ENCODE measurements at regions not wholly inside any gene's neighbourhood (a gene's known extent, or its start where the extent isn't known, plus 50 kb on each side); places are given as distances from the start of the nearest gene placed in this dataset.
"Not testable (repeated sequence)": the region's sequence is repeated elsewhere in the genome, so short reads cannot be mapped to it uniquely, and the experiment has no call there.

GRCh38 chr15:62325597-62325996 lies 160.5 kb upstream of the C2CD4B start:
- no peak for DNase-seq

DNA sequence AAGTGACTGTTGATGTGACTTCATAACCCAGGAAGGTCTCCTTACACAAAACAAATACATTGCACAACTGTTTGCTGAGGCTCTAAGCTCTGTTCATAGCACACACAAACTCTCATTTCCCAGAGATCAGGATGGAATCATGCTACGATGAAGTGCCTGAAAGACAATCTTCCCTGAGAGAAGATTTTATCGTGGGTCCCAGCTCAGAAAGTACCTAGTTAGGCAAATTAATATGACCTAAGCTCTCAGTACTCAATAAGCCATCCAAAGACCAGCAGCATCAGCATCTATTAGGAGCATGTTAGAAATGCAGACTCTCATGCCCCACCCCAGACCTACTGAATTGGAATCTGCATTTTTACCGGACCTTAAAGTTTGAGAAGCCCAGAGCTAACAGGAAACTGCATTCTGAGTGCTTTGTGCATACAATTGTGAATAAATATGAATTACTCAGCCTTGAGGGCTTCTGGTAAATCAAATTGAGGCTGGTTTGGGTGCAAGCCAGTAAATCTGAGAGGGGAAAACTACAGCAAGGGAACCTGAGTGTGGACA lies 161.5 kb upstream of the C2CD4B start:
- no peak for DNase-seq

DNA sequence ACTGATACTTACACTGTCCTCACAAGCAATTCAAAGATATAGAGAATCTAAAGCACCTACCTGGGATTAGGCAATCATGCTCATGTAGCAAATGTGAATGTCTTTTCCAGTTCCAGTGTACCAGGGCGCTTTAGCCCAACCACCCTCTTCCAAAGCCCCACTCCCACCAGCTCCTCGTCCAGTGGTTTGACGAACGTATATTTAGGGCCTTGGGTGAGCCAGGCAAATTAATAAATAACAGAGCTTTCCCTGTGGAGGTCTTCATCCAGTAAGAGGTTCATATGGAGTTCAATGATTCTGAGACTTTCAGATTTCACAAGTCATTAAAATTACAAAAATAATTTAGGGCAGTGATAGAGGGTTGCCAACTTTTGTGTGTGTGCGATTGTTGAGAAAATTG lies 162.3 kb upstream of the C2CD4B start:
- DNase-seq, result no peak

DNA sequence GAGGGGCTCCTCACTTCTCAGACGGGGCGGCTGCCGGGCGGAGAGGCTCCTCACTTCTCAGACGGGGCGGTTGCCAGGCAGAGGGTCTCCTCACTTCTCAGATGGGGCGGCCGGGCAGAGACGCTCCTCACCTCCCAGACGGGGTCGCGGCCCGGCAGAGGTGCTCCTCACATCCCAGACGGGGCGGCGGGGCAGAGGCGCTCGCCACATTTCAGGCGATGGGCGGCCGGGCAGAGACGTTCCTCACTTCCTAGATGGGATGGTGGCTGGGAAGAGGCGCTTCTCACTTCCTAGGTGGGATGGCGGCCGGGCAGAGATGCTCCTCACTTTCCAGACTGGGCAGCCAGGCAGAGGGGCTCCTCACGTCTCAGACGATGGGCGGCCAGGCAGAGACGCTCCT lies 167.4 kb upstream of the C2CD4B start:
- DNase-seq, result not testable (repeated sequence)

GRCh38 chr15:62334536-62334935 lies 169.5 kb upstream of the C2CD4B start:
- no peak for DNase-seq

DNA sequence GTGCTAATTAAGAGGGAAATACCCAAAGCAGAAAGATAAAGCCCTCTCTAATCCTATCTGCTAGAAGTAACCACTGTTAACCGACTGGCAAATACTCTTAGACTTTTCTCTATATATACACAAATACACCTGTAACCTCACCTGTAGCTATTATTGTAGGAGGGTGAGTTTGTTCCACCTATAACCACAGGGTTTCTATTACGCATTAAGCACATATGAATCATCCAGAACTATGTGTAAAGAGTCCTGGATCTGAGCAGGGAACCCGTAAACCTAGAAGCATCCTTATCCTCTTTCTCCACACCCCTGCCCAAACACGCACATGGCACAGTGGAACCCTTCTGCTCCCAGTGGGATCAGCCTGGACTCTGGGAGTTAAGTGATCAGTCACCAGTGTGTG lies 172.8 kb upstream of the C2CD4B start:
- DNase-seq, result no peak

- no peak for DNase-seq
These were observed 173.4 kb upstream of the C2CD4B start for GRCh38 chr15:62338497-62338896.

DNA sequence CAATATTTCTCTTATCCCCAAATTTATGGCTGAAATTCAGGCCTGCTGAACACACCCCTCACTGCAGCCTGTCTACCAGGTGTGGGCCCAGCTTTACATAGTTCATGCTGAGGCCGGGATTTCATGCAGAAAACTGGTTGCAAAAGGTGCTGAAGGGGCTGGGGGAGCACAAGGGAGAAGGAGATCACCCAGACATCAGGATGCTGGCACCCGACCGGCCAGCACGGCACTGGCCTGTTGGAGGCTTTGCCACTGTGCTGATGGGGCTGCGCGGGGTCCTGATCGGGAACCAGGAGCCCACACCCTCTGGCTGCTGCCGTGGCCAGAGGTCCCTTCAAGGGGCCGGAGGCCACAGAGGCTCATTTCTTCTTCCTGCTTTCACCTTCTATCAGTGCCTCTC lies 177.9 kb upstream of the C2CD4B start:
- DNase-seq, result no peak

GRCh38 chr15:62343397-62343796 lies 178.3 kb upstream of the C2CD4B start:
- DNase-seq, result no peak

- peak; percentile 68 for DNase-seq
These were observed 179.9 kb upstream of the C2CD4B start for GRCh38 chr15:62344806-62345539.

DNA sequence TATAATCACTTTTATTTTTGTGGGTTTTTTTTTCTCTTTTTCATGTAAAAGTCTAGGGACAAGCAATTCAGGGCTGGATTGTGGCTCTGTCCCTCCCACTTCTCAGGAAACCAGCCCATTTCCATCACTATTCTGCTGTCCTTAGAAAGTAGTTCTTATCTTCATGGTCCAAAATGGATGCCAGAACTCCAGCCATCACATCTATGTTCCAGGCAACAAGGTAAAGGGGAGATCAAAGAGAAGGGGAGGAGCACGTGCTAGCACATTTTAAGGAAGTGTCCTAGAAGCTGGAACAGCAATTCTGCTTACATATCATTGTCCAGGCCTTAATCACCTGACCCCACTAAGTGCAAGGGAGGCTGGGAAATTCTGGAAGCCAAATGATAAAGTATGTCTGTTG lies 181.1 kb upstream of the C2CD4B start:
- no peak for DNase-seq

DNA sequence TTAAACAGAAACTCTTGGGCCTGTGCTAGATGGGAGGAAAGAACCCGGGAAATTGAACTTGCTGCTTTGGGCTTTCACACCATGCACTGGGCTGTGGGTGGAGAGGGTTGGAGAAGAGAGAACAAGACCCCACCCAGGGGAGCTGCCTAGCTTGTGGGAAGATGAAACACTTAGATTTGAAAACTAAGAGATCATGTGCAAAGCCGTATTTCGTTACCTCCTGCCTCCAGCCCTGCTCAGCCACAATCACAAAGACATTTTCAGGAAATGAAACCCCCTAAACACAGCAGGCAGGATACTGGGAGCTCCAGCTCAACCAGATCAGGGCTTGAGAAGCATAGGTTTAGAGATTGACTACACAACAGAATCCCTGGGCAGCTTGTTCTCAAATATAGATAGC lies 183.0 kb upstream of the C2CD4B start:
- DNase-seq, result no peak

DNA sequence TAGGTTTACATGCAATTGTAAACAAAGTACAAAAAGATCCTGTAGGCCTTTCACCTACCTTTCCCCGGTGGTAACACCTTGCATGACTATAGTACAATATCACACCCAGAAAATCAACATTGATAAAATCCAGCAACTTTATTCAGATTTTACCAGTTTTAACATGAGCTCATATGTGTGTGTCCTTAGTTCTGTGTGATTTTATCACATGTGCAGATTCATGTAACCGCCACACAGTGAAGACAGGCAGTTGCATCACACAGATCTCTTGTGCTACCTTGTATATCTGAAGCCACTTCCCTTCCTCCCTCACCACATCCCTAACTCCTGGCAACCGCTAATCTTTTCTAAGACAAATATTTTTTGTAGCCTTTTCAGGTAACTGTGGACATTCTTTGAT lies 183.5 kb upstream of the C2CD4B start:
- no peak for DNase-seq

DNA sequence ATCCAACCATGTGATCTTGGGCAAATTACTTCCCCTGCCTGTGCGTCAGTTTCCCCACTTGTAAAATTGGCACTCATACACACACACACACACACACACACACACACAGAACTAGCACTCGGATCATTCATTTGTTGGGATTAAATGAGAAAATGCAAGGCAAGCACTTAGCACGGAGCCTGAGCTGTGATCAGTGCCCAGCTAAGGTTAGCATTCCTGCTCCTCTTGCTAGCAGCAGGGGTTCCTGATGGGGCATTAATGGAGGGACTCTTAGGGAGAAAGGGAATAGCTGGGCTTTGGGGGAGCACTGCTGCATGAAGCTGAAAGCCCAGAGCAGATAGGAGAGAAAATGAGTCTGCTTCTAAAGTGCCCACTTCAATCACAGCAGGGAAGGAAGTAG lies 187.7 kb upstream of the C2CD4B start:
- DNase-seq, result no peak

DNA sequence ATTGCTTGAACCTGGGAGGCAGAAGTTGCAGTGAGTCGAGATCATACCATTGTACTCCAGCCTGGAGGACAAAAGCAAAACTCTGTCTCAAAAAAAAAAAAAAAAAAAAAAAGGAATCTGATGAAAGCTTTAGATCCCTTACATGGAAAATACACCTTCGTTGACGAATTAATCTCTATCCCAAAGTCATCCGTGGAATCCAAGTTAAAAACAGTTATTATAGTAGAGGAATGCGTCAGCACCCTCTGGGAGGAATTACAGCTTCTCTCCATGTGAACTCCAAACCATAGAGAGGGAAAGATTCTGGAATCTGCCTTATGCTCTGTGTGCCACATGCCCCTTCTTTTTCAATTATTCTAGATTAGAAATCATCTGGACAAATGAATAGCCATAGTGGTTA lies 192.3 kb upstream of the C2CD4B start:
- DNase-seq, result no peak

GRCh38 chr15:62359416-62359815 lies 194.3 kb upstream of the C2CD4B start:
- no peak for DNase-seq

GRCh38 chr15:62360332-62361097 lies 195.4 kb upstream of the C2CD4B start:
- DNase-seq, result no peak

DNA sequence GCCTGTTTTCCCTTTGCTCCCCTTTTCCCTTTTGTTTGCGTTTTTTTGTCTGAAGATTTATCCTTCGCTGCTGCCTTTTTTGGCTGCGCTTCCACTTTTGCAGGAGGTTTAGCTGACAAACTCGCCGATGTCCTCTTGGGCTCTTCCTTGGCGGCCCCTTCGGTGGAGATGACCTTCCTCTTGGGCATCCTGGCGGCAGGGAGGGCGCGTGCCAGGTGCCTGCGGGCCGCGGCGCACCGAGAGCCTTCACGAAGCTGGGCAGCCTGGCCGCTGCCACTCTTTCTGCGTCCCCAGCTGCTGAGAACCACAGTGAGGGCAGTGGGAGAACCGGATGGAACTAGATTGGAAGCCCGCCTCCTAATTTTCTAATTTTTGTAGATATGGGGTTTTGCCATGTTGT lies 197.1 kb upstream of the C2CD4B start:
- no peak for DNase-seq

DNA sequence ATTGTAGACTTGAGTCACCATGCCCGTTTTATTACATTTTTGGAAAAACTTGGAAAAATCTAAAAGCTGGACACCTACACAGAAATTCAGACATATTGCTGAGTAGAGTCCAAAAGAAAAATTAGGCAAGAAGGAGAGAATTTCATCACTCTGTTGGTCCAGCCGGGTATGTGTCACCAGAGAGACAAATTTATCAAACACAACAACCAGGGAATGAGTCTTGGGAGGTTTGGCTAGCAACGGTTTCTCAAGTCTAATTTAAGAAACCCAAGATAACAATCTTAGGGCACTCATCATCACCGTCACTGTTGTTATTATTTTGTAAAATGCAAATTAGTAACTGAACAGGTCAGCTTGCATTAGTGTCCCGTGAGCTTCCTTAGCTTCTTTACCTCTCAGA lies 197.5 kb upstream of the C2CD4B start:
- no peak for DNase-seq

- no peak for DNase-seq
These were observed 198.8 kb upstream of the C2CD4B start for GRCh38 chr15:62363913-62364312.

DNA sequence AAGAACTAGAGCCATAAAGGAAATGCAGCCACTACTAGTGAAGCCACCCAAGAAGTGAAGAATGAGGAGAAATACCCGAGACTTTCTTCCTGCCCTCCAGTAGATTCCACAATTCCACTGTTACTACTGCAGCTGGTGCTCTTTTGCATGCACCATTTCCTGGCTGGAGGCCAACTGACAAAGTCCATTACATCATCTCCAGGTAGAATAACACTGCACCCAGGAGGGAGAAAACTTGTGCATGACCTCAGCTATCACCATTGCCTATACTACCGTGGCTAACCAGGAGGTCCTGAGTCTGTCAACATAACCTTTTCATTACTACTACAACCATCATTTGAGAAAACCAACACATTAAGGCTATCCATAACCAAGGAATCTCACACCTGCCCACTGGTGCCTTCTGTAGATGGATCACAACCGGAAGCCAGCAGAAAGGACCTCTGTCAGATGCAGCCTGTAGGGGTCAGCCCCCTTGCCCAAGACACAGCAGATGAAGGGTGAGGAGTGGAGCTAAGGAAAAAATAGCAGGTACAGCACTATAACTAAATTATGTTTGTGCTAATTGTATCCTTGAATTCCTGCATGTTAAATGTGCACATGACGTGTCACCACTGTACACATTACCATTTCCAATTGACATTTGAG lies 200.8 kb upstream of the C2CD4B start:
- no peak for DNase-seq

DNA sequence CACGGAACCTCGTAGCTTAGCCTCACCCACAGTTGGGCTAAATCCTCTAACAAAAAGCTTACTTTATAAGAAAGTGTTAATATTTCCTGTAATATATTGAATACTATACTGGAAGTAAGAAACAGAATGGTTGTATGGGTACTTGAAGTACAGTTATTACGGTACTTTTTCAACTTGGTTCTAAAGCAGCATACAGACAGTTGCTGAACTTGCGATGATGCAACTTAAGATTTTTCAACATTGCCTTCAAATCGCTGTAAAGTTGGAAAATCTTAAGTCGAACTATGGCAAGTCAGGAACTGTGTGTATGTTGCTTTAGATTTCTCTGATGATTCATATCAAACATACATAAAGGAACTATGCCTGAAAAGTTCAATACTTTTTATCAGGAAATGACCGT lies 204.4 kb upstream of the C2CD4B start:
- no peak for DNase-seq

GRCh38 chr15:62371683-62372082 lies 206.6 kb upstream of the C2CD4B start:
- DNase-seq, result not testable (repeated sequence)
